ENCODE measurements at regions not wholly inside any gene's neighbourhood (a gene's known extent, or its start where the extent isn't known, plus 50 kb on each side); places are given as distances from the start of the nearest gene placed in this dataset.

- no peak for TF ChIP-seq POLR2A (IDR thresholded peaks at IDR 0.05)
- no peak for TF ChIP-seq CTCF (IDR thresholded peaks at IDR 0.05)
- Histone ChIP-seq H3K4me3 (no peak overlapping the region), H3K27me3 (no peaks in the 10 kb centered on the region), H3K27ac (no peak overlapping the region), H3K9me3 (peaks cover 0 to 11% (median 0%) of the 10 kb centered on the region in 4 donors), H3K4me1 (no peaks in the 10 kb centered on the region), H3K36me3 (no peaks in the 10 kb centered on the region)
- no peak for DNase-seq
Measured at GRCh38 chr5:12794476-12795332, 890.5 kb upstream of the CTNND2 start.

GRCh38 chr5:12793373-12793772 is 889.1 kb upstream of the CTNND2 start:
- DNase-seq, result no peak
- peaks cover 0 to 11% (median 0%) of the 10 kb centered on the region in 4 donors for H3K9me3 ChIP-seq
- no peak overlapping the region for H3K27ac ChIP-seq
- no peaks in the 10 kb centered on the region for H3K36me3 ChIP-seq
- no peak for TF ChIP-seq POLR2A (IDR thresholded peaks at IDR 0.05)
- TF ChIP-seq CTCF (IDR thresholded peaks at IDR 0.05), result no peak
- no peaks in the 10 kb centered on the region for H3K4me1 ChIP-seq
- no peak overlapping the region for H3K4me3 ChIP-seq
- H3K27me3 ChIP-seq, result no peaks in the 10 kb centered on the region

- Histone ChIP-seq H3K4me3 (no peak overlapping the region), H3K36me3 (no peaks in the 10 kb centered on the region), H3K4me1 (no peaks in the 10 kb centered on the region), H3K27me3 (no peaks in the 10 kb centered on the region), H3K27ac (no peak overlapping the region), H3K9me3 (no peaks in the 10 kb centered on the region)
- DNase-seq, result no peak
- TF ChIP-seq POLR2A (IDR thresholded peaks at IDR 0.05) (no peak), CTCF (IDR thresholded peaks at IDR 0.05) (no peak)
Measured at GRCh38 chr5:12780536-12780935, 876.3 kb upstream of the CTNND2 start.

GRCh38 chr5:12777342-12777741 is 873.1 kb upstream of the CTNND2 start:
- no peak for DNase-seq
- H3K4me3 ChIP-seq, result no peak overlapping the region
- no peaks in the 10 kb centered on the region for H3K36me3 ChIP-seq
- TF ChIP-seq POLR2A (IDR thresholded peaks at IDR 0.05) (no peak), CTCF (IDR thresholded peaks at IDR 0.05) (no peak)
- no peaks in the 10 kb centered on the region for H3K9me3 ChIP-seq
- no peak overlapping the region for H3K27ac ChIP-seq
- H3K4me1 ChIP-seq, result no peaks in the 10 kb centered on the region
- H3K27me3 ChIP-seq, result no peaks in the 10 kb centered on the region

- no peak for TF ChIP-seq CTCF (IDR thresholded peaks at IDR 0.05)
- TF ChIP-seq POLR2A (IDR thresholded peaks at IDR 0.05), result no peak
- DNase-seq, result no peak
- H3K4me3 ChIP-seq, result no peak overlapping the region
- no peaks in the 10 kb centered on the region for H3K4me1 ChIP-seq
- no peaks in the 10 kb centered on the region for H3K9me3 ChIP-seq
- no peaks in the 10 kb centered on the region for H3K27me3 ChIP-seq
- no peaks in the 10 kb centered on the region for H3K36me3 ChIP-seq
- no peak overlapping the region for H3K27ac ChIP-seq
Measured at GRCh38 chr5:12772276-12772675, 868.0 kb upstream of the CTNND2 start.

Measured in Peyer's patch (tissue), 4 donors.